ENCODE measurements at regions not wholly inside any gene's neighbourhood (a gene's known extent, or its start where the extent isn't known, plus 50 kb on each side); places are given as distances from the start of the nearest gene placed in this dataset.
"Not testable (repeated sequence)": the region's sequence is repeated elsewhere in the genome, so short reads cannot be mapped to it uniquely, and the experiment has no call there.

DNA sequence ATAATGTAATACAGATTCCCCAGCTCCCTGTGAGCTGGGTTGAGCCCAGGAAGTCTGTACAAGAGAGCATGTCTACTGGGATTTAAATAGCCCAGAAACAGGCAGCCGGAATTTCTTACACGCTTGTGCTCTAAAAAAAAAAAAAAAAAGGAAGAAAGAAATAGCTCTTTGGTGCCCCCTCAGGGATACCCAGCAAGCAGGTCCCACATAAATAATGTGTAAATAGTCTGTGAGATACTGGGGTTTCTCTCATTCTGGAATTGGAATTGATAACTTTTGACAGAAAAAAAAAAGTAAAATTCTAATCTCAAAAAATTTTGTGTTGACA lies 81.4 kb upstream of the SEC22B start:
- H3K4me3 ChIP-seq (ENCODE audit: low read depth, low read length, poor library complexity, severe bottlenecking); H3K9me3 ChIP-seq (ENCODE audit: low read depth, low read length, poor library complexity, severe bottlenecking); POLR2A ChIA-PET (ENCODE audit: low non-redundant PET); H3K36me3 ChIP-seq (ENCODE audit: insufficient read depth, low read length, poor library complexity, severe bottlenecking); H3K27me3 ChIP-seq (replicated peaks; ENCODE audit: insufficient read depth, low read depth, low read length, poor library complexity); DNase-seq (ENCODE audit: low spot score); BruUV-seq (replicated peaks); intact Hi-C loops (cut with micrococcal nuclease; ENCODE audit: unreplicated experiment); H3K4me1 ChIP-seq (ENCODE audit: insufficient read depth, low read length, poor library complexity, severe bottlenecking); H3K27ac ChIP-seq (ENCODE audit: low read depth, low read length, poor library complexity, severe bottlenecking): not testable (repeated sequence)
- CTCF ChIA-PET = interaction anchor here (0.6 kb wide), 2 partner anchors 372 to 765 kb away, joined by 3 to 5 read pairs; no protein-coding TSS in a partner anchor

DNA sequence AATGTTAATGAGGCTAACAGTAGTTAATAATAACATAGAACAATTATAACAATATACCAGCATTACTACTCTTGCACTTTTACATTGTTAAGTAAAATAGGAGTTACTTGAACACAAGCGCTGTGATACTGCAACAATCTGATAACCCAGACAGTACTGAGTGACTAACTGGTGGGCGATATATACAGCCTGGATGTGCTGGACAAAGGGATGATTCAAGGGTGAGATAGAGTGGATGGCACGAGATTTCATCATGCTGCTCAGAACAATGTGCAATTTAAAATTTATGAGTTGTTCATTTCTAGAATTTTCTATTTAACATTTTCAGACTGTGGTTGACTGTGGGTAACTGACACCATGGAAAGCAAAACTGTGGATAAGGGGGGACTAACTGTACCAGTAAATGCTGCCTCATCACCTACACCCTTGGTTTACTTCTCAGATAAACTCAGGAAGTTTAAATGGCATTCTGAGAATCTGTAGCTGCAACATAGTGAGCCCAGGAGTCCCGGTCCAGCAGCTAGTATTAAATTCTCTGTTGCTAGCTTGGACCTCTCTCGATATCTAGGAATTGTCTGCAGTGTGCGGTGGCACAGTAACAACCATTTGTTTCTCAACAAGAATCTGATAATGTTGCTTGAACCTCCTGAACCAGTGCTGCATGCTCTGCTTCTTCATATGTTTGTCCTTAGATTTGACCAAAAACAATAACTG lies 80.9 kb upstream of the SEC22B start:
- POLR2A ChIA-PET (ENCODE audit: low non-redundant PET); CTCF ChIA-PET; H3K27ac ChIP-seq (ENCODE audit: low read depth, low read length, poor library complexity, severe bottlenecking); H3K36me3 ChIP-seq (ENCODE audit: insufficient read depth, low read length, poor library complexity, severe bottlenecking); BruUV-seq (replicated peaks); intact Hi-C loops (cut with micrococcal nuclease; ENCODE audit: unreplicated experiment); H3K4me3 ChIP-seq (ENCODE audit: low read depth, low read length, poor library complexity, severe bottlenecking); DNase-seq (ENCODE audit: low spot score); H3K27me3 ChIP-seq (replicated peaks; ENCODE audit: insufficient read depth, low read depth, low read length, poor library complexity); H3K9me3 ChIP-seq (ENCODE audit: low read depth, low read length, poor library complexity, severe bottlenecking); H3K4me1 ChIP-seq (ENCODE audit: insufficient read depth, low read length, poor library complexity, severe bottlenecking): not testable (repeated sequence)

DNA sequence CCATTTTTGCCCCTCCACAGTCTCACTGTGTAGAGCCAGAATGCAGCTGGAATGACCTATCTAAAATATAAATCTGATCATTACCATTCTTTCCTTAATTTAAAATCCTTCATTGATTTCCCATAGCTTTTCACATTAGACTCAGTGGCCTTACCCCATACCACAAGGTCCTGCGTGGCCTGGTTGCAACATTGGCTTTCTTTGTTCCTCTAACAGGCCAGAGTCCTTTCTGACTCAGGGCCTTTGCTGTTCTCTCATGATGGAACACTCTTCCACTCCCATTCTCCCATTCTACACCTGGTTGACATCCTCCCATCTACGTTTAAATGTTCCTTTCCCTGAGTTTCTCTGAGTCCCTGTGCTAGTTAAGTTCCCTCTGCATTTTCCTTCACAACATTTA lies 74.4 kb upstream of the SEC22B start:
- H3K27me3 ChIP-seq (replicated peaks; ENCODE audit: insufficient read depth, low read depth, low read length, poor library complexity); BruUV-seq (replicated peaks); H3K9me3 ChIP-seq (ENCODE audit: low read depth, low read length, poor library complexity, severe bottlenecking); H3K36me3 ChIP-seq (ENCODE audit: insufficient read depth, low read length, poor library complexity, severe bottlenecking); DNase-seq (ENCODE audit: low spot score); intact Hi-C loops (cut with micrococcal nuclease; ENCODE audit: unreplicated experiment); CTCF ChIA-PET; POLR2A ChIA-PET (ENCODE audit: low non-redundant PET); H3K4me1 ChIP-seq (ENCODE audit: insufficient read depth, low read length, poor library complexity, severe bottlenecking); H3K4me3 ChIP-seq (ENCODE audit: low read depth, low read length, poor library complexity, severe bottlenecking); H3K27ac ChIP-seq (ENCODE audit: low read depth, low read length, poor library complexity, severe bottlenecking): not testable (repeated sequence)

DNA sequence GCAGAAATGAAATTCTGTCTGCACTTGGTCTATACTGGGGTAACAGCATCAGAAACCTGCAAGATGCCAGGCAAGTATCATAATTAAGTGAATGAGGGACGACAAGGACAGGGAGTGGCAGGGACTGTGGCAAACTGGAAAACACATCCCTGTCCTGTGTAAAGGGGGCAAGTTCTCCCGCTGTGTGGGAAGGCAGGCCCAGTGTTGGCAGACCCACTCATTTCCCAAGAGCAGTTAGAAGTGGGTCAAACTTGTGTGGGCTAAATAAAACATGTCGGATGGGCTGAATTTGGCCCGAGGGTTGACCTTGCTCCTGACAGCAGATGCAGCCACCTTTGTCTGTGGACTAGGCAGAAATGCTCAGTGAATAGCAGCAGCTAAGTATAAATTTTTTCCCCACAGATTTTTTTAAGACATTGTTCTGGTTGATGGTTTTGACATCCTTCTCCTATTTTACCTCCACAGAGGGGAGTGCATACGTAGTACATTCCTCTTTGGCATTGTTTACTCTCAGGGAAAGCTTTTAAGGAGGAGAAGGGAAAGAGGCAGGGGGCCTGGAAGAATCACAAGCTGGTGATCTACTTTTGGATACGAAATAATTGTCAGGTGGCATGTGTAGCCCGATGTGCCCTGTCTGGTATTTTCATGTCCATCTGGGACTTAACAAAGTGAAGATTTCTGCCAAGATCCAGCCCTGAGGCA lies 72.6 kb upstream of the SEC22B start:
- H3K4me3 ChIP-seq (ENCODE audit: low read depth, low read length, poor library complexity, severe bottlenecking); H3K4me1 ChIP-seq (ENCODE audit: insufficient read depth, low read length, poor library complexity, severe bottlenecking); H3K27ac ChIP-seq (ENCODE audit: low read depth, low read length, poor library complexity, severe bottlenecking); POLR2A ChIA-PET (ENCODE audit: low non-redundant PET); DNase-seq (ENCODE audit: low spot score); BruUV-seq (replicated peaks); H3K36me3 ChIP-seq (ENCODE audit: insufficient read depth, low read length, poor library complexity, severe bottlenecking); intact Hi-C loops (cut with micrococcal nuclease; ENCODE audit: unreplicated experiment); H3K27me3 ChIP-seq (replicated peaks; ENCODE audit: insufficient read depth, low read depth, low read length, poor library complexity); CTCF ChIA-PET; H3K9me3 ChIP-seq (ENCODE audit: low read depth, low read length, poor library complexity, severe bottlenecking): not testable (repeated sequence)

DNA sequence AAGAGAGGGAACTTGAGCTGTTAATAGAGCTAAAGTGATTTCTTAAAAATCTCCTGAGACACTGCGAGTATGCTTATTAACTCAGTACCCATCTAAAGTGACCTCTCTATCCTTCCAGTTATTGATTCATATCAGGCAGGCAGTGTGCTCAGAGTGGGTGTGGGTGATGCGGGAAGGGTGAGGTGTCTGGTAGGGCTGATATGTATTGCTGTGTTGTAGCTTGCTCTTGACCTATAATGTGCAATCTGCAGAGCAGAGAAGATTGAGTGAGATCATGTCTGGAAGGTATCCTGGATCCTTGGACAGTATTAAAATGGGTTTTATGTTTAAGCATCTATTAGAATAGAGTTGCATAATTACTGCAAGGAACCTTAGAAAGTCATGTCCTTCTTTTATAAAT lies 71.9 kb upstream of the SEC22B start:
- CTCF ChIA-PET; H3K4me1 ChIP-seq (ENCODE audit: insufficient read depth, low read length, poor library complexity, severe bottlenecking); H3K4me3 ChIP-seq (ENCODE audit: low read depth, low read length, poor library complexity, severe bottlenecking); BruUV-seq (replicated peaks); POLR2A ChIA-PET (ENCODE audit: low non-redundant PET); intact Hi-C loops (cut with micrococcal nuclease; ENCODE audit: unreplicated experiment); H3K36me3 ChIP-seq (ENCODE audit: insufficient read depth, low read length, poor library complexity, severe bottlenecking); H3K27me3 ChIP-seq (replicated peaks; ENCODE audit: insufficient read depth, low read depth, low read length, poor library complexity); H3K9me3 ChIP-seq (ENCODE audit: low read depth, low read length, poor library complexity, severe bottlenecking); H3K27ac ChIP-seq (ENCODE audit: low read depth, low read length, poor library complexity, severe bottlenecking); DNase-seq (ENCODE audit: low spot score): not testable (repeated sequence)

DNA sequence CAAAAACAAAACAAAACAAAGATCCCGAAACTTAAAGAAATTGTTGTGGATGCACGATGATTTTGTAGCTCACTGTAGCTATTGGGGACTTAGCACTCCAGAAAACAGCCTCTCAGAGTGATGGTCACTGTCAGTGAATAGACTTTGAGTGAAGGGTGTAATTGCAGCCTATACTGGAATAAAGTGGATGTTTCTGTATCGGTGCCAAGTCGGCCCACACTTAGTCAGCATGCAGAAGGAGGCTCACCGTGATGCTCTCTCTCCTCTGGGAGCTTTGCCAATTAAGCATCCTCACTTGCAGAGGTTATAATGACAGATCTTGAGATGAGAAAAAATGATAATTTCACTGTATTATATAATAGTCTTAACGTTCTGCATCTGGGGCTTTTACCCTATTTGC lies 67.5 kb upstream of the SEC22B start:
- H3K27me3 ChIP-seq (replicated peaks; ENCODE audit: insufficient read depth, low read depth, low read length, poor library complexity); intact Hi-C loops (cut with micrococcal nuclease; ENCODE audit: unreplicated experiment); DNase-seq (ENCODE audit: low spot score); BruUV-seq (replicated peaks); H3K36me3 ChIP-seq (ENCODE audit: insufficient read depth, low read length, poor library complexity, severe bottlenecking); H3K4me1 ChIP-seq (ENCODE audit: insufficient read depth, low read length, poor library complexity, severe bottlenecking); H3K4me3 ChIP-seq (ENCODE audit: low read depth, low read length, poor library complexity, severe bottlenecking); H3K27ac ChIP-seq (ENCODE audit: low read depth, low read length, poor library complexity, severe bottlenecking); CTCF ChIA-PET; H3K9me3 ChIP-seq (ENCODE audit: low read depth, low read length, poor library complexity, severe bottlenecking); POLR2A ChIA-PET (ENCODE audit: low non-redundant PET): not testable (repeated sequence)

DNA sequence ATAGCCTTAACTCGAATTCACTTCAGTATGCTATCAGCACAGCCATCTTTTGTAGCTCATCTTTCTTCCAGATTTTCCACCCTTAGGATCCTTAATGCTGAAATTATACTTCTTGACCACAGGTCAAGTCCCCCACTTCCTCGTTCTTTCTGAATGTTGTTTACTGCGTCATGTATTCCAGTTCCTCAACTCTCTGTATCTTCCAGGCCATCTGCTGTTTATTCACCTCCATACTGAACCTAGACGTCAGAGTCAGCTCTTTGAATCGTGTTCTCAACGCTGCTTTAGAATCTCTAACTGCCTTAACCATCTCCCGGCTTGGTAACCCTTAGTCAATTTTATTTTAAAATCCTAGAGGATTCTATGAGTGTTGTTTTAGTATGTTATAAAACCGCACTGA lies 66.3 kb upstream of the SEC22B start:
- H3K9me3 ChIP-seq (ENCODE audit: low read depth, low read length, poor library complexity, severe bottlenecking); DNase-seq (ENCODE audit: low spot score); CTCF ChIA-PET; H3K4me1 ChIP-seq (ENCODE audit: insufficient read depth, low read length, poor library complexity, severe bottlenecking); intact Hi-C loops (cut with micrococcal nuclease; ENCODE audit: unreplicated experiment); H3K36me3 ChIP-seq (ENCODE audit: insufficient read depth, low read length, poor library complexity, severe bottlenecking); H3K4me3 ChIP-seq (ENCODE audit: low read depth, low read length, poor library complexity, severe bottlenecking); H3K27me3 ChIP-seq (replicated peaks; ENCODE audit: insufficient read depth, low read depth, low read length, poor library complexity); H3K27ac ChIP-seq (ENCODE audit: low read depth, low read length, poor library complexity, severe bottlenecking); BruUV-seq (replicated peaks); POLR2A ChIA-PET (ENCODE audit: low non-redundant PET): not testable (repeated sequence)

DNA sequence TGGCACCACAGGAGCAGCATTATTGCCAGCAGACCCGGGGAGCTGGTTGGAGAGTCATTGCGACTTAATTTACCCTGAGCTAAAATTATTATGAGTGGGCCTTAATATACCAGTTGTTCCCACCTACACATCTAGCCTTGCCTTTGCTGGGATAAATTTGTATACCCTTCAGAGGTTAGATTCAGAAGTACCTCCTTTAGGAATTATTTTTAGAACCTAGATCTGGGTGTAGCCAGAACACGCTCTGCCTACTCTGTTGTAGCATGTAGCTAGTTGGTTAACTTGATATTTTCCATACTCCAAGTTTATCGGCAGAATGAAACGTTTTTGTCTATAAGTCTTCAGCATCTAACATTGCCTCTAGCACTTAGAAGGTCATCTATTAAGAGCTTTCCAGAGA lies 65.5 kb upstream of the SEC22B start:
- DNase-seq (ENCODE audit: low spot score); intact Hi-C loops (cut with micrococcal nuclease; ENCODE audit: unreplicated experiment); H3K4me1 ChIP-seq (ENCODE audit: insufficient read depth, low read length, poor library complexity, severe bottlenecking); H3K36me3 ChIP-seq (ENCODE audit: insufficient read depth, low read length, poor library complexity, severe bottlenecking); H3K4me3 ChIP-seq (ENCODE audit: low read depth, low read length, poor library complexity, severe bottlenecking); H3K27ac ChIP-seq (ENCODE audit: low read depth, low read length, poor library complexity, severe bottlenecking); CTCF ChIA-PET; H3K9me3 ChIP-seq (ENCODE audit: low read depth, low read length, poor library complexity, severe bottlenecking); POLR2A ChIA-PET (ENCODE audit: low non-redundant PET); BruUV-seq (replicated peaks); H3K27me3 ChIP-seq (replicated peaks; ENCODE audit: insufficient read depth, low read depth, low read length, poor library complexity): not testable (repeated sequence)
